Renal cortical epithelial cell (primary cell): ENCODE measurements at regions not wholly inside any gene's neighbourhood (a gene's known extent, or its start where the extent isn't known, plus 50 kb on each side); places are given as distances from the start of the nearest gene placed in this dataset.
"Not testable (repeated sequence)": the region's sequence is repeated elsewhere in the genome, so short reads cannot be mapped to it uniquely, and the experiment has no call there.

Experiments
- DNase-seq: peaks from one replicate; pipeline ENCODE4 v3.0.0-alpha.2; 2011; ENCODE audit warnings: low read depth

DNA sequence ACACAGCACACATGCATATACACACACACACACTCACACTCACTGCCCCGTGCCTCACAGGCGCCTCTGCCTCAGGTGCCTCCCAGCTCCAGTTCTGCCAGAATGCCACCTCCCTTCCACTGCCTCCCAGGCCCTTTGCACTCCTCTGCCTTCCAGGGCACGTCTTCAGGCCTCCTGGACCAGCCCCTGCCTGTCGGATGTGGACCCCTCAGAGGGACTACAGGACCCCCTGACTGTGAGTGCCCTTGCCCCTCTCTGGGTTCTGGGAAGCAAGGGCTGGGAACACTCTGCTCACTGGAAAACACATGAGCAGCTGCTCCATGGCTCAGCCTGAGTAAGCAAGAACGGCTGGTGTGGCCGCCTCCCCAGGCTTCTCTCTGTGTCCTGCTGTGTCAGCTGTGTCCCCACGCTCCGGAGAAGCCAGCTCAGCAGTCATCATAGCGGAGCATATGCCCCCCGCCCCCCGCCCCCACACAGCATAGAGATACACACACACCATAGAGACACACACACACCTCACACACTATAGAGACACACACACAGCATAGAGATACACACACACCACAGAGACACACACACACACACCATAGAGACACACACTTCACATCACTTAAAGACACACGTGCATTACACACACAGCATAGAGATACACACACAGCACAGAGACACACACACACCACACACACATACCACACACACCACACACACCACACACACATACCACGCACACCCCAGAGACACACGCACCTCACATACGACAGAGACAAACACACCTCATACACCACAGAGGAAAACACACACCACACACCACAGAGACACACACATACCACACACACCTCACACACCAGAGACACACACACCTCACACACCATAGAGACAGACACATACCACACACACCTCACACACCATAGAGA lies 271.3 kb downstream of the CYRIA start:
- no peak for DNase-seq

DNA sequence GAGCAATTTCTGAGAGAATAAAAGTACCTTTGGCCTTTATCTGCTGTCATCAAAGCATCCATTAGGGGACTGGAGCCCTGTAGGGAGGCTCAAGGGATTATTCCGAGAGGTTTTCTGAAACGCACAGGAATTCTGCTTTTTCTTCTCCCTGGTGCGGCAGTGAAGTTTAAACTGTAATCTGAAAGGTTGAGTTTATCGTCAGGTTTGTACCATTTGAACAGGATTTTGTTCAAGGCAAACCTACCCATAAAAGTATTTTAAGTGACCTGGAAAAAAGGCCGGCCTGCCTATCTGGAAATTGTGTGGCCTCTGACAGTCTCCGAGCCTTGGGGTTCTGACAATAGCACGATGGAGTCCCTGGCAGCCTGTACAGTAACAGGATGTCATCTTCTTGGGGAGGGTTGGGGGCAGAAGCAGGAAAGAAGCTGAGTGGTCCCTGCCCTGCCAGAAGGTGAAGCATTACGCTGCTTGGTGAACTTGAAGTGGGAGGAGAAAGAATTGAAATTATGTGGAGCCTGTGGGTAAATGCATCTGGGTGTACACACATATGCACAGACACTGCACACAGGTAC lies 272.0 kb downstream of the CYRIA start:
- DNase-seq, result no peak

DNA sequence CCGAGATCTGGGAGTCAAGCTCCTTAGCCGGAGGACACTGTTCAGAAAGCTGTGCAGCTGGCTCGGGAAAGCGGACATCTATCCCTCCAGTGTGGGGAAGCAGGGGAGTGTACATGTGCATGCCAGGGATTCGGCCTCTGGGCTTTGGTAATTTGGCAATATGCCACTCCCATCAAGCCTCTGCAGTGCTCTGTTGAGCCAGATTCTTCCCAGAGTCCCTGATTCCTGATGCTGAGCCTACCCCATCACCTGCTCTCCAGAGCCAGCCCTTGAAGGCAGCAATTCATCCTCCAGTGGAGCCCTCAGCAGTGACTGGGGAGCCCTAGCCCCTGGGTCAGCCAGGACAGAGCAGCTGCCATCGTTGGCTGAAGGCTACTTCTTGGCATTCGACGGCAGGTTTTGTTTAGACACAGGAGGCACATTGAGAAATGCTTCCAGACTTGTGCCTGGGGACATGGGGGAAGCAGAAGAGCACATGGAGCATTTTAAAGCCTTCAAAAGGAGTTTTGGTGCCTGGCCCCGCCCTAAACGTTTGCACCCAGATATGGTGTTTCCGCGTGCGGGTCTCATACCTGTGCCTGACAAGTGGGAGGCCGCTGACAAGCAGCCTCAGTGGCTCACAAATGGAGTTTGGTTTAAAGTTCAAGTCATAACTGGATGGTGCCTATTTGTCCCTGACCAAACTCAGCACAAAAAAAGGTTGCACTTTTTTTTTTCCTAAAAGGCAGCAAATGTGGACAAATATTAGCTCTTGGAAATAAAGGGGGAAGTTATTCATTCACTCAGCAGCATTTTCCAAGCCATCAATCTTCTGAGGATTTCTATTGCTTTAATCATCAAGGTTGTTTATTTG lies 272.8 kb downstream of the CYRIA start:
- DNase-seq, result peak; percentile 15

DNA sequence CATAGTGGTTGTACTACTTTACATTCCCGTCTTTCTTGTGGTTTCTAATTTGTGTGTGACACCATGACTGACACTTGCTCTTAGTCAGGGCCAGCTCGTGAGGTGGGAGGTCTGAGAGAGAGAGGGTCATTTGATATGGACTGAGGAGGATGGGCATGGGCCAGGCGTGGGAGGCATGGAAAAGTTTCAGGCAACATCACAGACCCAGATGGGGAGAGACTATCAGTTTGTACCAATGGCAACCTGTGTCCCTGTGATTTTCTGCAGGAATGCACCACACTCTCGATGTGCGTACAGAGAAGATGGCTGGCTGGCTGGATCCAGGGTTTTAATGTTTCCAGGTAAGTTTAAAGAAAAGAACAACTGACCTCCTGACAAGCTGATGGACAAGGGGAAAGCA lies 273.6 kb downstream of the CYRIA start:
- DNase-seq, result no peak

DNA sequence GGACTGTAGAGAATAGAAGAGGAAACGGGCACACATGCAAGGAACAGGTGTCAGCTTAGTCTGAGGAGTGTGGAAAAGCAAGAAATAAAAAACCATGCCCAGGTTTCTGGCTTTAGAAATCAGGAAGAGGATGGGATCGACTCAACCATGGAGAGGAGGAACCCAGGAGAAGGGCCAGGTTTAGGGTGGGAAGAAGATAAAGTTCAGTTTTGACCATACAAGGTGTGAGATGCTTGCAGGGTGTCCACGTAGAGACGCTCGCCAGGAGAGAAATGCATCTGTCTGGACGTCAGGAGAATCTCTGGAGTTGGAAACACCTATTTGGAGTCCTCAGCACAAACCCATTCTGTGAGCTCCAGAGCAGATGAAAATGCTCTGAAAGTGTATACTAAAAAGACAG lies 275.1 kb downstream of the CYRIA start:
- no peak for DNase-seq

DNA sequence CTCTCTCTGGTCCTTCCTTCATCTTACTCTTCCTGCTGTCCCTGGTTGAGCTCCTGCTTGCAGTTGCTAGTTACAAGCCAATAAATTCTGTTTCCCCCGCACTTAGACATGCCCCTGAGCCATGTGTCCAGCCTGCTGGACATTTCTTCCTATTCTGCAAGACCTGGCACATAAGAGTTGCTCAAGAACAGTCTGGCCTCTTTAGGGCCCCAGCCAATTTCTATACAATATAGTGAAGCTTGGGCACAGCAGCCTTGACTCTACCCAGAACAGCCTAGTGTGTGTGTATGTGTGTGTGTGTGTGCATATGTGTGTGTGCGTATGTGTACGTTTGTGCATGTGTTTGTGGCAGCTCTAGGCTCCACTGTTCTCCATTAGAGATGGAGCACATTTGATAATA lies 276.0 kb downstream of the CYRIA start:
- DNase-seq, result no peak

DNA sequence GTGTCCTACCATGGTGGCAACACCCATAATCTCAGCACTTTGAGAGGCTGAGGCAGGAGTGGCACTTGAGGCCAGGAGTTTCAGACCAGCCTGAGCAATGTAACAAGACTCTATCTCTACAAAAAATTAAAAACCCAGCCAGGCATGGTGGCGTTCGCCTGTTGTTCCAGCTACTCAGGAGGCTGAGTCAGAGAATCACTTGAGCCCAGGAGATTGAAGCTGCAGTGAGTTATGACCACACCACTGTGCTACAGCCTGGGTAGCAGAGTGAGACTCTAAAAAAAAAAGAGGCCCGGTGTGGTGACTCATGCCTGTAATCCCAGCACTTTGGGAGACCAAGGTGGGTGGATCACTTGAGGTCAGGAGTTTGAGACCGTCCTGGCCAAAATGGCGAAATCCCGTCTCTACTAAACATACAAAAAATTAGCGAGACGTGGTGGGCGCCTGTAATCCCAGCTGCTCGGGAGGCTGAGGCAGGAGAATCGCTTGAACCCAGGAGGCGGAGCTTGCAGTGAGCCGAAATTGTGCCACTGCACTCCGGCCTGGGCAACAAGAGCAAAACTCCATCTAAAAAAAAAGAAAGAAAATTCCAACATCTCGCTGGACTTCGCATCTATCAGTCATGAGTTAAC lies 277.3 kb downstream of the CYRIA start:
- peak; percentile 11 for DNase-seq

DNA sequence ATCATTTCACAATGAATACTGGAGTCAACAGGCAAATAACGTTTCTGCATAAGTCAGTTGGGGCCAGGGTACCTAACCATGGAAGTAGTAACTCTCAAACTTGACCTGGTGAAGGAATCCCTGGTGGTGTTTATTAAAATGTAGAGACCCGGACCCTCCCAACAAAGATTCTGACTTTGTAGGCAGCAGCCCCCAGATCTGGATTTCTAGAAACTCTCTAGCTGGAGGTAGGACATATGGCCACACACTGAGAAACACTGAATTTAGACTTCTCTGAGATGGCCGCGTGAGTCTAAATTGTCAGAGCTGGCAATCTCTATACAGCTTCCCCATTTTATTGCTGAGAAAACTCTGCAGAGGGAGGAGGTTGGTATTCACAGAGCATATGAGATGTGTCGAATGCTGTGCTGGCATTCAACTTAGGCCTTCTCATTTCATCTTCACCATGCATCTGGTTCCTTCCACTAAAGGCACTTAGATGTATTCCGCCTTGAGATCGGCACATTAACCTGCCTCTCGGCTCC lies 278.1 kb downstream of the CYRIA start:
- DNase-seq, result no peak

DNA sequence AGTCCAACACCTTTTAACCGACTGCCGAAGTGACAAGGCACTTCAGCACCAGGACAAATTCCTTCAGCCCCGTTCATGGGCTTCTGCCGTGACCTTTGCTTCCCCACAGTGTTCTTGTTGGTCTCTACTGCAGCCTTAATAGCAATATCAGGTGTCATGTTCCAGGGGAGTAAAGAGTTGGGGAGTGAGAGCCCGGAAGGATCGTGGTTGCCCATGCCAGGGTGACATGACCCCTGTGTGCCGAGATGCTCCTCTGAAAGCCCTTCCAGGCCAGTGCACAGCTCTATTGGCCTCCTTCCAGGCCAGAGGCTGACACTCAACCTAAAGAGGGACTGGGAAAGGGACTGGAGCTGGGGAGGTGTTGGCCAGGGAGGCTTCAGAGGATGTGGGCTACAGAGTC lies 279.2 kb downstream of the CYRIA start:
- DNase-seq, result no peak

DNA sequence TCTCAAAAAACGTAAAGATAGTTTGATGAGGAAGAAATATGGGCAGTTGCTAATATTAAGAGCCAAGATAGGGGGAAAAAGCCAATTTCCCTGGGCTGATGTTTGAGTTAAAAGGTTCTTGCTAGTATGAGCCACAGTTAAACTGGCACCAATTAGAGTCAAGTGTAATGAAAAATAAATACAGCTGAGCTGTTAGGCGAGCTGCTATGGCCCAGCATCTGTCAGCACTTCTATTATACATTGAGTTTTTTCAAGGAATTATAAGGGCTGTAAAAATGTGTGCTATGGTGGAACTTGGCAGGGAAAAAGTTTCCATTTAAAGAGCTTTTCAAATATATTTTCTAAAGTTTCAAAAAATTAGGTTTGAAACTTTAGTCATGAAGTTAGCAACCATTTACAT lies 279.6 kb downstream of the CYRIA start:
- no peak for DNase-seq

DNA sequence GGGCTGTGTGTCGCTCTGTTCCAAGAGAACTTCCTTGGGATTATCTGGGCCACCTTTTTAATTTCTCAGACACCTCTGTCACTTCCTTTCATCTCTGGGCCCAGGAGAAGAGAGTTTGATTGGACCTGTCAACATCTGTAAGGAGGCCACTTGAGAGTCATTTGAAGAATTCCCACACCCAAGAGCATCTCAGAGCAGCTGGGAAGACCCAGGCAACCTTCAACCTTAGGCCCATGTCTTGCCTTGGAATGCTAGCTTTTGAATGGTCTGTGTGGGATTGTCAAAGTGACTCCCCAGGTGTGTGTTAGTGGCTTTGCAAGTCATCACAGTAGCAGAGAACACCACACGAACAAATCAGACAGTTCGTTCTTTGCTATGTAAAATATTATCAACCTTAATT lies 280.3 kb downstream of the CYRIA start:
- DNase-seq, result no peak

DNA sequence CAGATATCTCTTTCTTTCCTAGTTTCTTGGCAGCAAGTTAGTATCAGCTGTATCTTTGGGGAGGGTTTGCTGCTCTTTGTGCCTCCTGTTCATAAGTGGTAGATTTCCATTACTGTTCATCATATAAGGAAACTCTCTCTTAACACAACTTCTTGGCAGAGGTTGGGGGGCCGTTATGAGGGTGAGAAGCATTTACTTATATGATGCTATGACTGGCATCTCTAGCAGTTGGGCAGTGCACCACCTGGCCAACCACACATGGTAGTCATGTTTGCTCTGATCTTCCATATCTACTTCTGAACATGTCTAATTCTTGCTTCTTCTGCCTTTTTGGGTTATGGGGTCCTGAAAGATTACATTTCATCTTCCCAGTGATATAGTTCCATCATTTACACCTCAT lies 282.2 kb downstream of the CYRIA start:
- DNase-seq, result no peak

DNA sequence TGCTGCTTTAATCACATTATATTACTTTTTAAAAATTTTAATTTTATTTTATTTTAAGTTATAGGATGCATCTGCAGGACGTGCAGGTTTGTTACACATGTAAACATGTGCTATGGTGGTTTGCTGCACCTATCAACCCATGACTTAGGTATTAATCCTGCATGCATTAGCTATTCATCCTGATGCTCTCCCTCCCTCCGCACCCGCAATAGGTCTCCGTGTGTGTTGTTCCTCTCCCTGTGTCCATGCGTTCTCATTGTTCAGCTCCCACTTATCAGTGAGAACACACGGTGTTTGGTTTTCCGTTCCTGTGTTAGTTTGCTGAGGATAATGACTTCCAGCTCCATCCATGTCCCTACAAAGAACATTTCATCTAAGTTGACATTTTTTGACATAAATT lies 283.2 kb downstream of the CYRIA start:
- DNase-seq, result no peak

DNA sequence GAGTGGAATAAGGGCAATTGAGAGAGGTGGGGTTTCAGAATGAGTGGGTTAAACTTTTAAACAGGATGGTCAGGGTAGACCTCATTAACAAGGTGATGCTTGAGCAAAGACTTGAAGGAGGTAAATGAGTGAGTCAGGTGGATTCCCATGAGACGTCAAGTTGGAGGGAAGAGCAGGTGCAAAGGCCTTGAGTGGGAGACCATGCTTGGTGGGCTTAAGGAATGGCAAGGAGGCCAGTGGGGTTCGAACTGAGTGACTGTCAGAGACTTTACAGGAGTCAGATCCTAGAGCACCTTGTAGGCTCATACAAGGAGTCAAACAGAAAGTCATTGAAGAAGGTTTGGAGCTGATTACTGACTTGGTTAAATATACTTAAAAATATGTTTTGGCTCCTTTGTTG lies 284.1 kb downstream of the CYRIA start:
- DNase-seq, result no peak

DNA sequence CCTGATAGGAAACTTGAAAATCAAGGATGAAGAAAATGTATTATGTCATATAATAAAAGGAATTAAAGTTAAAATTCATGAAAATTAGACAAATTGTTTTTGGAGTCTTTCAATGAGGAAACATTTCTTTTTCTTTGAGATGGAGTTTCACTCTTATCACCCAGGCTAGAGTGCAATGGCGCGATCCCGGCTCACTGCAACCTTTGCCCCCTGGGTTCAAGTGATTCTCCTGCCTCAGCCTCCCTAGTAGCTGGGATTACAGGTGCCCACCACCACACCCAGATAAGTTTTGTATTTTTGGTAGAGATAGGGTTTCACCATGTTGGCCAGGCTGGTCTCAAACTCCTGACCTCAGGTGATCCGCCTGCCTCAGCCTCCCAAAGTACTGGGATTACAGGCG lies 285.7 kb downstream of the CYRIA start:
- not testable (repeated sequence) for DNase-seq

DNA sequence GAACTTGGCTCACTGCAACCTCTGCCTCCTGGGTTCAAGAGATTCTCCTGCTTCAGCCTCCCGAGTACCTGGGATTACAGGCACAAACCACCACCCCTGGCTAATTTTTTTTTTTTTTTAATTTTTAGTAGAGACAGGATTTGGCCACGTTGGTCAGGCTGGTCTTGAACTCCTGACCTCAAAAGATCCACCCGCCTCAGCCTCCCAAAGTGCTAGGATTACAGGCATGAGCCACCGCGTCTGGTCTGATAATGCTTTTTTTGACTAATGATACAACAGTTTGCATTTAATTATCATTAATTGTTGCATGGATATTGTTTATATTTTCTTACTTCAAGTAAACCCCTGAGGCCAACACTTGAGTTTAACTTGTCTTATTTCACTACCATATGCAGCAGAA lies 286.6 kb downstream of the CYRIA start:
- not testable (repeated sequence) for DNase-seq

DNA sequence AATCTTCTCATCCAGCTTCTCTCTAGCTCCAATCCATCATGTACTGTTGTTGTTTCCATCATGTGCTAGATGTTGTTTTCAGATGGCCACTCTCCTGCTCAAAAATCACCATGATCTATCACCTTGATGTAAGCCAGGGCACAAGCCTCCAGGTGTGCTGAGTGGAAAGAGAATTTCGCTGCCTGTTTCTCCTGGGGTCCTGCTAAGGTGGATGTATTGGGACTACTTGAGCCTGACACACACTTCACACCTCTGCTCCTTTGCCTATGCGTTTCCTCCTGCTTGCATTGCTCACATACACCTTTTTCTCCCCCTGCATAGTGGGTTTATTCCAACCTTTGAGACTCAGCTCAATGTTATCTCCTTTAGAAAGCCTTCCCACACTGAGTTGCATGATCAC lies 287.6 kb downstream of the CYRIA start:
- no peak for DNase-seq

DNA sequence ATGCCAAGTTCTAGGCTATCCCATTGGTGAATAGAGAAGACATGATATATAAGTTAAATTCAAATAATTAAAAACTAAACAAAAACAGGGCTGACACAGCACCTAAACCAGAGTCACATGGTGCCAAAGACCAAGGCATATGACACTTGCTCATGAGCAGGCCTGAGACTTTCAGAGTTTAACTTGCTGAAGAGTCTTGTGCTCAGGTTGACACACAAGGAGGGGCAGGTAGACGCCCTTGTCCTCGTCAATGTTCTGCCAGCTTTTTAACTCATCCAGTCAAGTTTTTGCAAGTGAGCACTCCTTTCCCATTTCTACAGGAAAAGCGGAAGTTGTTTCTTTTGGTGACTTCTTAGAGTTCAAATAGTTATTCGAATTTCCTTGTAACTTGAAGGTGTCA lies 289.7 kb downstream of the CYRIA start:
- DNase-seq, result no peak

DNA sequence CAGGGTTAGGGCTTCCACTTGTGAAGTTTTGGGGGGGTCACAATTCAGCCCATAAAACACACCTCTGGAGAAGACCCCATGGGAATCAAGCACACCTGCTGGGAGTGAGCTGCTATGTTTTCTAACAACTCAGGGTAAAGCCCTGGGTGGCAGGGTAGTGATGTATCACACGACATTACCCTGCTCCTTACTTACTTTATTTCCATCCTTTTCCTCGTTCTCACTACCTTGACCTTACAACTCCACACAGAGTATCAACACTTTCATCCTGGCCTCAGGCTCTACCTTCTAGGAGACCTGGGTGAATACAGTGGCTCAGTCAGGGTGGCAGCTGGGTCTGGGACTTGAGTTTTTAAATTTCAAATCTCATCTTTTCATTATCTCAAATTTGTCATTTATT lies 290.3 kb downstream of the CYRIA start:
- DNase-seq, result no peak

DNA sequence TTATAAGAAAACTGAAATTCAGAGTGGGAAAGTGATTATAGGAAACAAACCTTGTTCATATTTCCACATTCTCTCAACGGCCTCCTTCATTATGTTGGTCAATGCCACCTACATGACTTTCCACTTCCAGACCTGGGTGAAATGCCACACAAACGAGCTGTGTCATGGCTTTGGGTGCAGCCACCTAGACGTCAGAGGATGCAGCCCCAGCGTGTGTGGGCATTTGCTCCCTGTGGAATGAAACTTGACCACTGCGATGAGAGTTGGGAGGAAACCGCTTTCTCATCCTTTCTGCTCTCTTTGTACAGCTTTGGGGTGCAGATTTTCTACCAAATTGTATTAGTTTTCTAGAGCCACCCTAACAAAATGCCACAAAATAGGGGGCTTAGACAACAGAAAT lies 291.0 kb downstream of the CYRIA start:
- no peak for DNase-seq

DNA sequence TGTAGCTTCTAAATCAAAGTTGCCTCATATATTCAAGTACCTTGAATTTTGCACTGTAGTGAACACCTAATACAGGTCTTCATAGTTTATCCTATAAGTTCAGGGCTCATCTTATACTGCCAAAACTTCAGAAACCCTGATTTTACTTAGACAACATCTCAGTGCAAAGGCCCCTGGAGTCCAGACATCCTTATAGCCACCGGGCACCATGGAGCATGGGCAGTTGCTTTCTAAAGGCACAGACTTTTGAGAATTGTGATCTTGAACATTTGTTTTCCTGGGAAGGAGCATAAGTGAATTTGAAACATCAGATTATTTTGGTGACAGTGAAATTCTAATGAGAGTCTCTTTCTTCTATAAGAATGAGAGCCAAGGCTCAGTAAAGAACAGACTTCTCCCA lies 292.3 kb downstream of the CYRIA start:
- no peak for DNase-seq

DNA sequence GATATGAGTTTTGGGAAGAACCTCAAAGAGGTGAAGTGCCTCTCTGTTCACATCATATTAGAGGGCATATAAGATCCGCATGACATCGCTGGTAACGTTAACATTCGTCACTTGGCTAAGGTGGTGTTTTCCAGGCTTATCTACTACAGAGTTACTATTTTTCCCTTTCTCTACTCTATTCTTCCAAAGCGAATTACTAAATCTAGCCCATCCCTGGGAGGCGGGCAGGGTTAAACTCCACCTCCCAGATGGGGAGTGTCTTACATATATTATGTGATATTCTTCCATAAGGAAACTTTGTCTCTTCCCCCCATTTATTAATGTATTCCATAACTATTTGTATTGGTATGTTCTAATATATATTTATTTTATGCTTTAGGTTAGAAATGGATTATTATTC lies 293.9 kb downstream of the CYRIA start:
- DNase-seq, result no peak
